Adrenal gland (tissue), 5 donors: ENCODE measurements at regions not wholly inside any gene's neighbourhood (a gene's known extent, or its start where the extent isn't known, plus 50 kb on each side); places are given as distances from the start of the nearest gene placed in this dataset.

Source experiments
- POLR2A ChIP-seq, 2 donors: fragments of 450-650 bp; IDR thresholded peaks; one replicate each; pipeline ENCODE4 v1.6.1; 2017; ENCODE audit warnings: antibody characterized with exemption in 2 of 2, mild to moderate bottlenecking in 2 of 2, moderate library complexity in 1 of 2
- TF ChIP-seq, protein P1 (sequence below), 6 experiments: fragments of 450-650 bp in 4 of 6; fragments of 200-600 bp in 2 of 6; sonication (generic) in 1 of 6; IDR thresholded peaks; 1 replicate in 5 of 6; 2 replicates in 1 of 6; pipeline versions ENCODE4 v1.5.1 to v1.8.0; 2016 to 2021; ENCODE audit warnings: antibody characterized with exemption in 6 of 6, mild to moderate bottlenecking in 2 of 6, moderate library complexity in 1 of 6
- donor health status: DM: no; HTN: no; CAD: no.

DNA sequence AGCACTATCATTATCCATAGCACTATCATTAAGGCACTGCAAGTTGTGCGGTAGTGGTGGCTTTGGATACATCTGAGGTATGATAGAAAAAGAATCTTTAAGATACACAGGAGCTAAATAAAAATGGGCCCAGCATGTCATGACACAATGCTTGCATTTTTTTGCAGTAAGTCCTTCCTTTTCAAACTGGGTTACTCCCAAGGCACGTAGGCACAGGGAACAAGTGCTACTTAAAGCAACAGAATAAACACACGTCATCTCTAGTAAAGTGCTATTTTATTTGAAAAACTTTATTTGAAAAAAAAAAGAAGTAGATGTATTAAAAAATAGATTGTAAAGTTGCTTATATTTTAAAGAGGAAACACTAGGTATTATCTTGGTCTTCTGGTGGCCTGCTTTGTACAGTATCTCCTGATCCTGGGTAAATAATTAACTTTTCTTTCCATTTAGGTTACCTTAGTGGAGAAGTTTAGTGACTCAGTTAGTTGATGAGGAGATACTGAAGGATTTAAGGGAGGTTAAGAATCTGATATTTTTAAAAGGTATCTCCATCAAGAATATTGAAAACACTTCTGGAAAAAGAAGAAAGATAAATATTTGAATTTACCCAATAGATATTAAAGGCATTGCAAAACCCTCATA is 129.6 kb downstream of the EDN1 start:
- TF ChIP-seq, protein P1, sequence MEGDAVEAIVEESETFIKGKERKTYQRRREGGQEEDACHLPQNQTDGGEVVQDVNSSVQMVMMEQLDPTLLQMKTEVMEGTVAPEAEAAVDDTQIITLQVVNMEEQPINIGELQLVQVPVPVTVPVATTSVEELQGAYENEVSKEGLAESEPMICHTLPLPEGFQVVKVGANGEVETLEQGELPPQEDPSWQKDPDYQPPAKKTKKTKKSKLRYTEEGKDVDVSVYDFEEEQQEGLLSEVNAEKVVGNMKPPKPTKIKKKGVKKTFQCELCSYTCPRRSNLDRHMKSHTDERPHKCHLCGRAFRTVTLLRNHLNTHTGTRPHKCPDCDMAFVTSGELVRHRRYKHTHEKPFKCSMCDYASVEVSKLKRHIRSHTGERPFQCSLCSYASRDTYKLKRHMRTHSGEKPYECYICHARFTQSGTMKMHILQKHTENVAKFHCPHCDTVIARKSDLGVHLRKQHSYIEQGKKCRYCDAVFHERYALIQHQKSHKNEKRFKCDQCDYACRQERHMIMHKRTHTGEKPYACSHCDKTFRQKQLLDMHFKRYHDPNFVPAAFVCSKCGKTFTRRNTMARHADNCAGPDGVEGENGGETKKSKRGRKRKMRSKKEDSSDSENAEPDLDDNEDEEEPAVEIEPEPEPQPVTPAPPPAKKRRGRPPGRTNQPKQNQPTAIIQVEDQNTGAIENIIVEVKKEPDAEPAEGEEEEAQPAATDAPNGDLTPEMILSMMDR (IDR thresholded peaks at IDR 0.05), result no peak
- no peak for TF ChIP-seq POLR2A (IDR thresholded peaks at IDR 0.05)
